GM12865 (cell line): ENCODE measurements at regions not wholly inside any gene's neighbourhood (a gene's known extent, or its start where the extent isn't known, plus 50 kb on each side); places are given as distances from the start of the nearest gene placed in this dataset.

Source experiments
- DNase-seq: peaks from one replicate; pipeline ENCODE4 v3.0.0; 2010; ENCODE audit warnings: low read depth
- H3K4me3 ChIP-seq: 2 replicates; pipeline ENCODE4 v1.5.1; 2011; ENCODE audit warnings: mild to moderate bottlenecking, low read depth, low read length, control low read depth
- TF ChIP-seq, protein P1 (sequence below): IDR thresholded peaks from 2 replicates; pipeline ENCODE4 v1.5.1; 2011; ENCODE audit warnings: low read length, control low read depth, low read depth, inconsistent platforms; ENCODE audit not compliant: insufficient read depth; ENCODE audit errors: missing control alignments

DNA sequence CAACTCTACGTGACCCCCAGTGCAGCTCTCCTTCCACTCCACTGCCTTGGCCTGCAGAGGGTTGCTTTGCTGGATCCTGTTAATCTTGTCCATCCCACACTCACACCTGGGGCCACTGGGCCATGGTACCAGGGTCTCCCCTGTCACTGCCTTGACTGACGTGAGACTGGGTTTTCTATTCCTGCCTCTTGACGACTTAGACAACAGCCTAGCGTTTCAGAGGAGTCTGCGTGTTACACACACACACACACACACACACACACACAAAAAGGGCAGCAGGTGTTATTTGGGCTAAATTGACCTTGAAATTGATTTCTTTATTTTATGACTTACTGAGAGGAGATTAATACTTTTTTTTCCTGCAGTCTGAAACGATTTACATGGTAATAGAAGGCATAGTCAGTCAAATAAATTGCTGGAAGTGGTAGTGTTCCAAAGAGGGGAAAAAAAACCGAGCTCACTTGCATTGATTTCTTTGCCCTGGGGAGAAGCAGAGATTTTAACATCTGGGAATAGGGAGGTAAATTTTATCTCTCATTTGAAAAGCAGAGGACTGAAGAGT is 492.3 kb upstream of the EEF2KMT start:
- TF ChIP-seq, protein P1, sequence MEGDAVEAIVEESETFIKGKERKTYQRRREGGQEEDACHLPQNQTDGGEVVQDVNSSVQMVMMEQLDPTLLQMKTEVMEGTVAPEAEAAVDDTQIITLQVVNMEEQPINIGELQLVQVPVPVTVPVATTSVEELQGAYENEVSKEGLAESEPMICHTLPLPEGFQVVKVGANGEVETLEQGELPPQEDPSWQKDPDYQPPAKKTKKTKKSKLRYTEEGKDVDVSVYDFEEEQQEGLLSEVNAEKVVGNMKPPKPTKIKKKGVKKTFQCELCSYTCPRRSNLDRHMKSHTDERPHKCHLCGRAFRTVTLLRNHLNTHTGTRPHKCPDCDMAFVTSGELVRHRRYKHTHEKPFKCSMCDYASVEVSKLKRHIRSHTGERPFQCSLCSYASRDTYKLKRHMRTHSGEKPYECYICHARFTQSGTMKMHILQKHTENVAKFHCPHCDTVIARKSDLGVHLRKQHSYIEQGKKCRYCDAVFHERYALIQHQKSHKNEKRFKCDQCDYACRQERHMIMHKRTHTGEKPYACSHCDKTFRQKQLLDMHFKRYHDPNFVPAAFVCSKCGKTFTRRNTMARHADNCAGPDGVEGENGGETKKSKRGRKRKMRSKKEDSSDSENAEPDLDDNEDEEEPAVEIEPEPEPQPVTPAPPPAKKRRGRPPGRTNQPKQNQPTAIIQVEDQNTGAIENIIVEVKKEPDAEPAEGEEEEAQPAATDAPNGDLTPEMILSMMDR, result no peak
- DNase-seq, result no peak
- no peak overlapping the region for H3K4me3 ChIP-seq

DNA sequence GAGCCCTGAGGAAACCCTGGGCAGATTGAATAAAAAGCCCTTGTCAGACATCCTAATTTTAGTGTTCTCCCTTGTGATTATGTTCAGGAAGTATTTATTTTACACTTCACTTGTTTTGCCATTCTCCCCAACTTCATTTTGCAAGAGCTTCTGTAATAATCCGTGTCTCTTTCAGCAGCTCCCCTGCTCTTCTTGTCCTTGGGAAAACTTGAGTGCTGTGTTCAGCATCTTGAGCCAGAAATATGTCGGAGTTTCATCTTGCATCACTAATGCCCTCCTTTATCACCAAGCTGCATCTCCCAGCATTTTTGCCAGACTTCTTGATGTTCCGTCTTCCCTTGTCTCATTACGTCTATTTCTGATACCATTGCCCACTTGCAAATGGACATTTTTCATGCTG is 486.5 kb upstream of the EEF2KMT start:
- H3K4me3 ChIP-seq, result no peak overlapping the region
- TF ChIP-seq, protein P1, result no peak
- DNase-seq, result no peak

DNA sequence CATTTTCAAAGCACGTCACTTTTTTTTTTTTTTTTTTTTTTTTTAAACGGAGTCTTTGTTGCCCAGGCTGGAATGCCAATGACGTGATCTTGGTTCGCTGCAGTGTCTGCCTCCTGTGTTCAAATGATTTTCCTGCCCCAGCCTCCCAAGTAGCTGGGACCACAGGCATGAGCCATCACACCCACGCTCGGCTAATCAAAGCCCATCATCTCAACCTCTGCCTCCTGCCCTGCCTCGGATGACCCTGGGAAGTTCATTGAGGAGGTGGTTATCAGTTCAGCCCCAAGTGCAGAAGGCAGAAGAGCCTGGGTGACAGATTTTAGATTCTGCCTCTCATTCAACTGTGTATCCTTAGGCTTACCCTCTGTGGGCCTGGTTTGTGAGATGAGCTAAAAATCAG is 484.9 kb upstream of the EEF2KMT start:
- TF ChIP-seq, protein P1, result no peak
- no peak overlapping the region for H3K4me3 ChIP-seq
- no peak for DNase-seq

DNA sequence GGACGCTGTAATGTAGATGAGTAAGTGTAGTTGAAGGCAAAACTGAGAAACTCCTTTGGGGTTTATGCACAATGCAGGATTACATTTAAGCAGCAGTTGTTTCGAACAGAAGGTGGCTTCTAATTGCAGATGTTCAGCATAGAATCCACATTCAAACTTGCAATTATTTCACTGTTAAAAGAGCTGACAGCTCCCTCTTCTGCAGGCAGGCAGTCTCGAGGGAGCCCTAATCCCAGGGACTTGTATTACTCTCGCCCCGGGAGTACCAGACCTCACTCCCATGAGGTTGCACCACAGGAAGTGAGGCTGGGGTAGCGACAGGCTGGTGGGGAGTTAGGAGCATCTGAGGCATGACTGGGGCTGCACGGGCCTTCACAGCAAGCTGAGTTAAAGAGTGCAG is 484.3 kb upstream of the EEF2KMT start:
- H3K4me3 ChIP-seq, result no peak overlapping the region
- TF ChIP-seq, protein P1, result no peak
- no peak for DNase-seq

DNA sequence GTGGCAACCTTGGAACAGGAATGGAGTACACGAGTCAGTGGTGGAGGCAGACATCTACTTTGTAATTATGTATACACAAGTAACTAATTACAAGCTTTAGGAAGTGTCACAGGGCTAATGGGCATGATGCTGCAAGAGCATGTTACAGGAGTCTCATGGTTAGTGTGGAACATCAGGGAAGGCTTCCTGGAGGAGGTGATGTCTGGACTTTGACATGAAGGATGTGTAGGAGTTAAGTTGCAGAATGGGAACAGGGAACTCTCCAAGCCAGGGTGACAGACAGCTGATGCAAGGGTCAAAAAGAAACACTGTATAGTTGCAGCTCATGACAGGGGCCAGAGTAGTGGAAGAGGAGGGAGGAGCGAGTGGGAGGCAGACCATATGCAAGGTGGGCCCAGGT is 483.8 kb upstream of the EEF2KMT start:
- TF ChIP-seq, protein P1, result no peak
- no peak for DNase-seq
- H3K4me3 ChIP-seq, result no peak overlapping the region

DNA sequence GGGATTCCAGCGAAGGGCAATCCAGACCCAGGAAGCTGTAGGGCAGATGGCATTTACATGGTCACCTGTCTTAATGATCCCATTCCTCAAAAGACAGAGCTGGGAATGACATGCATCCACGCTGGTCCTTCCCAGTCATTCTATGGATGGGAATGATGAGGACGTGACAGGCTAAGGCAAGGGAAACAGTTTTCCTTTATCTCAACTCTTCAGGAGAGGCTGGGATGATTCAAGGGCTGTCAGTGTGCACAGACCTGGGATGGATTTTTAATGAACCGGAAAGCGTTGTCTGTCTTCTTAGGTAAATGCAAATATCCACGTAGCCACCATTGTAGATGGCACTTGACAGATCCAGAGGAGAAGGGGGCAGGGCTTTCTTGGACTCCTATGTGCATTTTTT is 483.2 kb upstream of the EEF2KMT start:
- TF ChIP-seq, protein P1, result no peak
- DNase-seq, result no peak
- no peak overlapping the region for H3K4me3 ChIP-seq

DNA sequence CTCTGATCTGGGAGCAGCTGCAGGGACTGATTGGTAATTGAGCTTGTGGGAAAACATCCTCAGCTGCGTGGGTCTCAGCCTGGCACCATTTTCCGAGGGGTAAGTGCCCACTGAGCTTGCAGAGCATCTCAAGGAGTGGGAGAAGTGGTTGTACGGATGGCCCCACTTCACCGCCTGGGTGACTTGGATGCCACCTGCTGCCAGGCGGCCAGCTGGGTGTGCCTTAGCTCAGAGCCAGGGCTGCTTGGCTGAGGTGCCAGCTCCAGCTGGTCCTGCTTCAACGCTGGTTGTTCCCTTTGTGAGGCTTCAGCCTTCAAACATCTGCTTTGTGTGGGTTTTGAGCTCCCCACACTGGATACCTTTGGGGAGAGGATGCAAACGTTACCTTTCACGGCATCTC is 482.7 kb upstream of the EEF2KMT start:
- no peak for DNase-seq
- TF ChIP-seq, protein P1, result no peak
- H3K4me3 ChIP-seq, result no peak overlapping the region
